HT-29 (cell line): ENCODE measurements at regions not wholly inside any gene's neighbourhood (a gene's known extent, or its start where the extent isn't known, plus 50 kb on each side); places are given as distances from the start of the nearest gene placed in this dataset.

Source experiments
- DNase-seq: peaks from one replicate; pipeline ENCODE4 v3.0.0-alpha.2; 2015; ENCODE audit warnings: low spot score

DNA sequence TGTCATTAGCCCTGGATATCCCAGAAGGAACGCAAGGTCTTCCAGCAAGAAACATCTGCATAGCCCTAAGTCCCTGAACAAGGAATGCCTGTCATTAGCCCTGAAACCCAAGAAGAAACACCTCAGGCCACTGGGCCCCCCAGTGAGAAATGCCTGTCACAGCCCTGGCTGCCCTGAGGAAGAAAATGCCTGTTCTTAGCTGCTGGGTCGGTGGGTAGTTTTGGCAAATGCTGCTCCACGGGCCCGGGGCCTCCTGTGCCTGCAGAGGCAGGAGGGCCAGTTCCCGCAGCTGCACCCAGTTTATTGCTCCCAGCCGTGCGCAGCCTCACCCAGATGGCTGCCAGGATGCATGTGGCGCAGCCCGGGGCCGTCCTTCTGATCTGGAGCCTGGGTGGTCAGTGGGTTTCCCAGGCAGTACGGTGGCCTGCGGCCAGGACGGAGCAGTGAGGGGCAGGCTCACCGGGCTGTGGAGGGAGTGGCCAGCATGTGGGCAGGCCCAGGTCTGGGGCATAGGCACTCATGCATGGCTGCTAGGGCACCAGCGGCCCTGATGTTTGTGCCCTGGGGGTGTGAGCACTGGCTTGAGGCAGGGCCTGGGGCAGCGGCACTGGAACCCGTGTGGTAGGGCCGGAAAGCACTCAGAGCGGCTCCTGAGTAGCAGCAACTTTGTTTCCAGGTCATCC is 219.0 kb downstream of the ERMARD start:
- DNase-seq, result no peak

DNA sequence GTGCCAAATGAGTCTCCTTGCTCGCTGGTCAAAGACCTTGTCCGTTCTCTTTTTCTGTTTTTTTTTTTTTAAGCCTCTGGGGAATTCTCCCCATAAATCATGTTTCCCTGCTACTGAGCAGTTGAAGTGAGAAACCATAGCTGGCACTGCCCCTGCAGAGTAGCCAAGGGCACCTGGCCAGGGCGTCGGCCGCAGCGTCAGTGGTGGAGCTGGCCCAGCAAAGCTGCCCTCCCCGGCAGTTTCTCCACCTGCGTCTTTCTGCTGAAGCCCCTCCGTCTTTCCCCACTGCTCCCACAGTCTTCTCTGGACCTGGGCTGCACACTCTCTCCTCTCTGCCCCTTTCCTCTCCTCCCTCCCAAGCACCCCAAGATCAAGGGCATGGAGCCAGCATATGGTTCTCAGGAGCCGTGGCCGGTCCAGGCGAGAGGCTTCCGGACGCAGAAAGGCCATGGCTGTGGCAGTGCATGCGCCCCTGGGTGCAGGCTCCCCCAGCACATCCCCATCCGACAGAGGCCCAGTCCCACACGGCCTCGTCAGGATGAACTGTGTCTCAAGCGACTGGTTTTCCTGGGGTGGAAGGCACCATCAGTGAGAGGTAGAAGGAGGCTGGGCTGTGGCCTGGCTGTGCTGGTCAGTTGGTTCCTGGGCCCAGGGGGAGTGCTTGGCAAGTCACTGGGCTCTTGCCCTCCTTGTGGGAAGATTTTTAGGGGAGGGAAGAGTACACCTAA is 218.1 kb downstream of the ERMARD start:
- DNase-seq, result no peak

DNA sequence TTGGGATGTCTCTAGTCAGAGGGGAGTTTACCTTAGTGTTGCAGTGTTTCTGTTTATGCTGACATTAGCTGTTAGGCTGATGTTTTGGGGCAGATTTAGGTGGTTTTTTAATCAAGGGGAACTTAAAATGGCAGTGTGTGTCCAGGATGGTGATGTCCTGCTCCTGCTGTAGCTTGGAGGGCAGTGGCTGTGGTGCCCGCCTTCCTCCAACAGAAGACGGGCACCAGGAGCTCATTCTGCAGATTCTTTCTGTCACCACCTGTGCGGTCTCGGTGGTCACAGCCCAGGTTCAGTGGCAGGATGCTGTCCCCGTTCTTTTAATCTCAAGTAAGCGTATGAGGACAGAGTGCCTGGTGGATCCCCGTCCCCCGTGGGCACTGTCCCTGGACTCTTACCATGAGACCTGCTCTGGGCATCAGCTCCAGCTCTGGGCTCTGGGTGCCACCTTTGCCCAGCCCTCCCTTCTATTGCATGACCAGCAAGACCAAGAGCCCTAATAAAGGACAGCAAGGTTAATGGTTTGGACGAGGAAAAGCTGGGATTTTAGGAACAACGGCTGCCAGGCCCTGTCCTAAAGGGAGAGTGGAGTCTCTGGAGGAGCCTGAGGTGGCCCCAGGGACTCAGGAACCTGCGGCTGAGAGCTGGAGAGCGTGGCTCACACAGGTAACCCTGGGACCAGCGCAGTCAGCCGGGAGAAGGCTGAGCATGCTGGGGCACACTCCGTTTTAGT is 217.3 kb downstream of the ERMARD start:
- DNase-seq, result no peak

DNA sequence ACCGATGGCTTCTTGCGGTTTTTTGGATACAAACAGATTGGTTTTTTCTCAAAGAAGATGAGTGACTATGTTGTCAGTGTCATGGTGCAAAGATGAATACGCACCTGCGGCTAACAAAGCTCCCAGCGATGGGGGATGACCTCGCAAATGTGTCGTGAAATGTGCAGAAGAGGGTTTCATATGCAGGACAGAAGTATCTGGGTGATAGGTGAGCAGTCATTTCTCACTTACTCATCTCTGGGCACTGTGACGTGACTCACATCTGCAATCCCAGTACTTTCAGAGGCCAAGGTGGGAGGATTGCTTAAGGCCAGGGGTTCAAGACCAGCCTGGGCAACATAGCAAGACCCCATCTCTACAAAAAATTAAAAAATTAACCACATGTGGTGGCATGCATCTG is 216.3 kb downstream of the ERMARD start:
- no peak for DNase-seq

DNA sequence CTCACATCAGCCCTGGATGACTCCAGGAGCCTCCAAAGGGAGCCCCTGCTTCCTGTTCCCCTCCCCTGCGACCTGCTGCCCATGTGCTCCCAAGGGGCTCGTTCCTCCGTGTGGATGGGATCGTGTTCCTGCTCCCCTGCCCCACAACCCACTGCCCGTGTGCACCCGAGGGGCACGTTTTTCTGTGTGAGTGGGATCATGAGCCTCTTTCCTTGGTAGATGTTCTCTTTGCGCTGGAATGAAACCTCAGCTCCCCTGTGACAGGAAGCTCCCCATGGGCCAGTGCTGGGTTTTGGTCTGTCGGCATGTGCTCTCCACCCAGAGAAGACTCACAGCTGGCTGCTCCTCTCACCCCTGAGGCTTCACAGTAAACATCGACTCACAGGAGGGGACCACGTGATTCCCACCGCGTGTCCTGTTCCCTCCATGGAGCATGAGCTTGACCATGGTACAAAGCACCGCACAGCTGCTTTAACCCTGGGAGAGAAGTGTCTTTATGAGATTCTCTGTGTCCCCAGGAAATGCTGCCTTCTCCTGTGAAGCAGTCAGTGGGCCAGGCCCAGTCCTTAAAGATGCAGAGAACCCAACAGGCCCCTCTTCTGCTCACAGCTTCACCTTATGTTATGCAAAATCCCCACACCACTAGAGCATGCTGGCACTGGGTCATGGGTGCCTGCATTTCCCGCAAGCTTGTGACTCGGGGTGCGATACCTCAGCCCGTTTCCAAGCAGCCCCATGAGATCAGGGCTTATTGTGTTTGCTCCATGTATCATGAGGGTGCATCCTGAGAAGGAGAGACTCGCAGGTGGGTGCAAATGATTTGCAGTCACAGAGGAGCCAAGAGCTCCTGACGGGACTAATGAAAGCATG is 215.1 kb downstream of the ERMARD start:
- no peak for DNase-seq

DNA sequence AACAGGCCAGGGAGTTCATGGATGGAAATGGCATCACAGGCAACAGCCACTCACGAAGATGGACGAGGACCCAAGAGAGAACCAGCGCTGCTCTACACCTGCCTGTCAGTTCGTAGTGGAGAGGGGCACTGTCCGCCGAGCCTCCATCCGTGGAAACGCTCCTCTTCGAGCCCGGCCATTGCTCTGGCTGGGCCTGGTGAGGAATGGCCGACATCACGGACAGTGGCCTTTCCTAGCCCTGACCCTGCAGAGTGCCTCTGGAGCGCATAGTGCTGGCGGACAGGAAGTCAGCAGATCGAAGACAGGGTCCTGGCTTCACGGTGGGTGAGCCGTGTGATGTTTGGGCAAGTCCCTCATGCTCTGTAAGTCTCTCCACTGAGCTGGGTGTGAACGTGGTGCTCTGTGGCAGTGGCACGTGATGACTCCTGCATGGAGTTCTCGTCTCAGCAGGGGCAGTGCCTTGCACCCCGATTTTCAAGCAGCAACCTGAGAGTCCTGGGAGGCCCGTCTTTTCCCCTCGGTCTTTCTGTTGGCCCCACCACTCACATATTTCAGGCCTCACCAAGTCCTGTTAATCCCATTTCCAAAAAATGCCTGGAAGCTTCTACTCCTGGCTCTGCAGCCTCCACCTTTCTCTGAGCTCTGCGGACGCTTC is 214.4 kb downstream of the ERMARD start:
- no peak for DNase-seq

DNA sequence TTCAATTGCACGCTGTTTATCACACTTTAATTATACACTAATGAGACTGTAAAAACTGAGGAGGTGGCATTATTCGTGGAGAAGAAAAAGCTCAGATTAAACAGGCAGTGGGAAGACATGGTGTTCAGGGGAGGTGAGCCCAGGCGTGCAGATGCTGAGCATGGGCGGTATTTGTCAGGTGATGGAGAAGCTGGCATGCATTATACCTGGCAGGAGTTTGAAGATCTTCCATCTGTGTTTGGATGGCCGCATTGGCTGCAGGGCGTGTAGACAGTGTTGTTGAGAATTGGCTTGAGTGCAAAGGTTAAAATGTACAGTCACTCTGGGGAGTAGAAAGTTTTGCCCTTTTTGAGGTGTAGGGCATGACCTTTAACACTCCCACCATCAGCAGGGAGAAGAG is 213.8 kb downstream of the ERMARD start:
- no peak for DNase-seq

DNA sequence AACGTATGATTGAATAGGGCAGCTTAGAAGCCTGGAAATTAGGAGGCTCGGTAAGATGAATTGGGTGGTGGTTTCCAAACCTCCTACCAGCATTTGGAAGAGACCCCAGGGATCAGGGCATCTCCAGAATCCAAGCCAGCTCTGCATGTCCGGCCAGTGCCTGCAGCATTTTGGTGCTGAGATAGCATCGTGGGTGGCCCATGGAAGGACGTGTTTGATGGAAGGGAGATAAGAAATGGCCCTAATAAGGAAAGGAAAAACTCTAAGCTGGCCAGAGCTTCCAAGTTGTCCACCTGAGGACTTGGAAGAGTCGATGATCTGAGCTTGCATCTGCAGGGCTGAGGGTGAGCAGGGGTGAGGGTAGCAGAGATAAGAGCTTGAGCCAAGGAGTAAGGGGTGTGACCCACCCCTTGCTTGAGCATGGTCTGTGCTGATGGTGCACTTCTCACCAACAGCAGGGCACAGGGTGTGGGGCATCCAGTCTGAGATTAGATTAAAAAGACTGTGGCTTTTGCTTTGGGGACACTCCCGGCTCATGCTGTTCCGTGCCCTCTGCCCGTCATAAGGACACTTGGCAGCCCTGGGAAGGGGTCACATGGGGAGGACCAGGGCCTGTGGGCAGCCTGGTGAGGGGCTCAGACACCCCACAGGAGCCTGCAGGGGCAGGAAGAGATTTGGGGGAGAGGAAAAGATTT is 213.2 kb downstream of the ERMARD start:
- no peak for DNase-seq

DNA sequence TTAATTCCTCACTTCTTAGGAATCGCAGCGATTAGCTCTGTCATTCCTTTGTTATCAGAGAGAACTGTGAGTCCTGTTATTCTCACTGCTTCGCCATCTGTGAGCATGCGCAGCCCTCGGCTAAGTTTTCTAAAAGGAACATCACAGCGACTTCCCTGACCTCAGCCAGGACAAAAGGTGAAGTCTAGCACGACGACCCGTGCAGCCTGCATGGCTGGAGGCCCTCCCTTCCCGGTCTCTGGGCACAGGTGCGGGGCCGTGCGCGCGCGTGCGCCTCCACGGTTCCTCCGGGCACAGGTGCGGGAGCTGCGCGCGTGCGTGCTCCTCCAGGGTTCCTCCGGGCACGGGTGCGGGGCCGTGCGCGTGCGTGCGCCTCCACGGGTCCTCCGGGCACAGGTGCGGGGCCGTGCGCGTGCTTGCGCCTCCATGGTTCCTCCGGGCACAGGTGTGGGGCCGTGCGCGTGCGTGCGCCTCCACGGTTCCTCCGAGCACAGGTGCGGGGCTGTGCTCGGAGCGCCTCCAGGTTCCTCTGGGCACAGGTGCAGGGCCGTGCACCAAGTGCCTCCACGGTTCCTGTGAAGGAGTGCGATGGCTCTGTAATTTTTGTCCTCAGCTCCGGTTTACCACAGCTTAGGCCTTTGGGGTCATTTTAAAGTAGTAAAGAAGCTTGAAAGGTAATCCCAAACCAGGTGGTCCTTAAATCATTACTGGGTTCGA is 212.3 kb downstream of the ERMARD start:
- DNase-seq, result no peak

DNA sequence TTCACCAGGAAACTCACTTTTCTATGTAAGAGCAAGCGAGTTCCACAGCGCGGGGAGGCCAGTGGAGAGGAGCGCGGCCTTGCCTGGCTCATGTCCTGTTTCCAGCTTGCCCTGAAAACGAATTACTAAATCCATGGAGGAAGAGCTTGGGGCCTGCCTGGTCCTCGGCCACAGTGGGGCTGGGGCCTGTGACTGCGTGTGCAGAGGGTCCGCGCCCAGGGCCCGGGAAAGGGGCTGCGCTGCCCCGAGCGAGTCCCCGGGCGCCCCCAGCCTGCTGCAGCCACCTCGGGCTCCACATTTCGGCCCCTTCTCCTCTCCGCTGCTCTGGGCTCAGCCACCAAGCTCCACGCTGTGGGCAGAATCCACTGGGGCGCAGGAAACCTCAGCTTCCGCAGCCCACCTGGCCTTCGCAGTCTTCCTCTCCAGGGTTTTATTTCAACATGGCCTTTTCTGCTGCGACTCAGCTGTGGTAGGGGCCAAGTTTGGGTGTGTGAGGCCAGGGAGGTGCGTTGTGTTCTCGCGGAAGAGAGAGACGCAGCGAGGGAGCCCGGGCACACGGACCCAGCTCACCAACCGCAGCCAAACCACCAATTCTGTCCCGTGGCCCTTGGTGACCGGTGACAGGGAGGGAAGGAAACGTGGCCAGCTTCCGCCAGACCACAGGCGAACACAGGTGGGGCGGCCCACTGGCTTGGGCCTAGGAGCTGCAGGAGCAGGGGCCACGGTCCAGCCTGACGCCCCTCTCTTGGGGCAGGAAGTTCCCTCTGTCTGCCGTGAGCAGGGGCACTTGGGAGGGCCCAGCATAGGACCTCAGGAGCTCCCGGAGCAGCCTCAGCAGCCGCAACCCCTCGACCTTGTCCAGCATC is 211.4 kb downstream of the ERMARD start:
- no peak for DNase-seq

DNA sequence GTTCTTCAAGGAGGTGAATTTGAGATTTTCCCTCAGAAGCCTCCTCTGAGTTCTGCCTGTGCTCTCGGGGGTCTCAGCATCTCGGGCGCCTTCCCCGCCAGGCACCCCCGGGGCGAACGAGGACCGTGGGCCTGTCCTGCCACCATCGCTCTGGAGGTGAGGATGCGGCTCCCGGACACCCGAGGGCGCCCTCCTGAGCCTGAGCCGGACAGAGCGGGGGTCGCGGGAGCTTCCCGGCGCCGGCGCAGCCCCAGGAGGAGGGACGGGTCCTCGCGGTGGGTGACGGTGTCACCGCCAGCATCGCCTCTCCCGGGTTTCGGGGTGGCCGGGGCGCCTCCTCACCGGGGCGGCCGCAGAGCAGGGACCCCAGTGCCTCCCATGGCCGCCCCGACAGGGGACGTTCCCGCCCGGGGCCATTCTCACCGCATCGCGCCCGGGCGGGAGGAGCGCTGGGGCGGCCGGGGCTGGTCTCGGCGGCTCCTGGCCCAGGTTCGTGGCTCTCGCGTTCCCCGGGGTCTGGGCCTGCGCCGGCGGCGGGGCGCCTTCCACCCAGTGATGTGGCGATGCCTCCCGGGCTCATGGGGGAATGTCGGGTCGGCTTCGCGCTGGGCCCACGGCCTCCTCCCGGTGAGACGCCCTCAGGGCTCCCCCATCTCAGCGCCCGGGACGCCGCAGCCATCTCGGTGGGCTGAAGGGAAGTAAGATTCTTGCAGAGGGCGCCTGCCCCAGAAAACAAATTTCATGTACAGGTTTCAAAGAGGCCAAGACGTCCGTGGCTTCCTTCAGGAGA is 210.5 kb downstream of the ERMARD start:
- no peak for DNase-seq

DNA sequence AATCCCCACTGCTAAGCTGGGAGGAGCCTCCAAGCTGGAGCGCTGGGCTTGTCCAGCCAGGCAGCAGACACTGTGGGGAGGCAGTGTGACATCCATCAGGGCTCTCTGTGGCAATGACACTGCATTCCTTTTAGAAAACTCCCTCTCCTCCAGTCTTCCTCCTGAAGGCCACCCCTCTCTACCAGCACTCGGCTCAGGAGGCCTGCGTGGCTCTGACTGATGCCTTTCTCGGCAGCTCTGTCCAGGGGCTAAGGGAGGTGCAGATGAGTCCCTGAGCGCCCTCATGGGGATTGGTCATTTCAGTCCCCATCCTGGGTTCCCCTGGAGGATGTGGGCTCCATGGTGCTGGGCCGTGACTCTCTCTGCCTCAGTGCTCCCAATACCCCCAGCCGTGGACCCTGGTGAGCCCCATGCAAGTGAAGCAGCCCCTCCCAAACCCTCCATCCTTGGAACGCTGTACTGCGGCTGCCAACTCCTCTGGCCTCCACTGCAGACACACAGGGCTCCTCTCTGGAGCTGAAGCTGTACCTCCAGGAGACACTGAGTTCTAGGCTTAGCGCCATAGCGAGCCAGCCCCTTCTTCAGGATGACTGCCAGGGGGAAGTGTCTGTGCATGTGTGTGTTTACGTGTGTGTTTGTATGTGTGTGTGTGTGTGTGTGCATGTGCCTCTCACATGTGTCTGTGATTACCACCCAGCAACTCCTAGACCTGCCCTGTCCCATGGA is 209.6 kb downstream of the ERMARD start:
- DNase-seq, result no peak

DNA sequence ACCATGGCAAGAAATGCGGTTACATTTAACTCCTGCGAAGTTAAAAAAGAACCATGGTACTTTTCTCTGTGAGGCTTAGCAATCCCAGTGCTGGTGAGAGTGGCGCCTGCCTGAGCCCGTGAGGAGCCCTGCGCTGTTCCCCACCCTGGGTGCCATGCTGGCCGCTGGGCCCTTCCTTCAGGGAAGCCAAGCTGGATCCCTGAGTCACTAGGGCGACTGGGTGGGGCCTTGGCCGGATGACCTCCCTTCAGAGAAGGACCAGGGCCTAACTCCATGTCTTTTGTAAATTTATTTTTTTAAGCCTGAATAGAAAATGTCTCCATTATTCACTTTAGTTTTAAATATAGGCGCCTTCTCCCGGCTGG is 209.1 kb downstream of the ERMARD start:
- no peak for DNase-seq

DNA sequence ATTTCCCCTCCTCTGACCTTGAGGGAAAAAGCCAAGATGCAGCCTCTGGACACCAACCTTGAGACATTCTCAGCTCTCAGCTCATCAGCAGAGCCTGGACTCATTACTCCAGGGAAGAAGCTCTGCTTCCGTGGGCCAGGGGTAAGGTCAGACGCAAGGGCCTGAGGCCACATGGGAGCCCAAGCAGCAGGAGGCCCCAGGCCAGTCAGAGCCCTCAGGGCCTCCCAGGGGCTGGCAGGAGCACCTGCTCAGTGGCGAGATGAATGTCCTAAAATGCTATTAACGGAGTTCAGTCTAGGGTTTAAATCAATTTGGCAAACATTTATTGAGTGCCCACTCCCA is 208.6 kb downstream of the ERMARD start:
- DNase-seq, result no peak

DNA sequence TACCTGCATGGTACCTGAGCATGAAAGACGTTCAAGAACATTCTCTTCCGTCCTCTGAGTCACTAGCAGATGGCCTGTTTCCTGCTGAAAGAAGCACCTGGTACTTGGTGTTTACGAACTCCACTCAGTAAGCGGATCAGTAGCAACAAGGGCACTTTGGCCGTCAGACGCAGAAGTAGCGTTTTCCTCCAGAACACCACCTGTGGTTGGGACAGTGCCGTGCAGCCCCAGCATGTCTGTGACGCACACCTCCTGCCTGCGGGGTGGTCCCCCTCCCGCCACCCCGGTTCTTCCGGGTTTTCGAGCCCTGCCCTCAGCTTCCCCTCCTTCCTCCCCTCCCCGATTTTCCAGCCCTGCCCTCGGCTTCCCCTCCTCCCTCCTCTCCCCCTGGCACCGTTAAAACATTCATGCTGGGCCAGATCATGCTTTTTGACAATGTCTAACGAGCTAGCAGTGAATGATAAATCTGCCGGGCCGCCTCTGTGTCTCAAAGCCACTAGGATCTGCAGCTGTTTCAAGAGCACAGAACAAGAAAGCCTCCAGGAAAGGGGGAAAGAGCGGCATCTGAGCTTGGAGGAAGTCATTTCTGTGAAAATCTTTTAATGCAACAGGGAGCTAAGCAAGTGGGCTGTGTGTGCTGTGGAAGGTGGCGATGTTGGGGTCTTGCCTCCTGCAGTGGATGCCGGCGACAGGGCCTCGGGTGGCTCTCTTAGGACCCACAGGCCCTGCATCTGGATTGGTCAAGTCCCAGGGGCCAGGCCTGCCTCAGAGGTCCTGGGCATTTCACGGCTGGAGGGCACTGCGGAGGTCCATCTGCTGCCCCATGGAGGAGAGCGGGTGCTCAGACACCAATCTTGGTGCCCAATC is 207.9 kb downstream of the ERMARD start:
- peak; percentile 30 for DNase-seq

DNA sequence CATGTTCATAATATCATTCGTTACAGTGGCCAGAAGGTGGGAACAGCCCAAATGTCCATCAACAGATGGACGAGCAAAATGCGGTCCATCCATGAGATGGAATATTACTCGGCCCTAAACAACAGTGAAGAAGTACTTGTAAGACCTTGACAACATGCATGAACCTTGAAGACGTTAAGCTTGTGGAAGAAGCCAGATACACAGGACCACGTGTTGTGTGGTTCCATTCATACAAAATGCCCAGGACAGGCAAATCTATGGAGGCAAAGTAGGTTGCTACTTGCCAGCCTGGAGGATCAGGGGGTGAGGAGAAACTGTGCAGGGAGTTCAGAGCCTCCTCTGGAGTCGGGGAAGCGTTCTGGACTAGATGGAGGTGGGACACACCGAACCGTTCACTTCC is 207.1 kb downstream of the ERMARD start:
- DNase-seq, result no peak
